Chondrocyte (in vitro differentiated cells): ENCODE measurements at regions not wholly inside any gene's neighbourhood (a gene's known extent, or its start where the extent isn't known, plus 50 kb on each side); places are given as distances from the start of the nearest gene placed in this dataset.

Experiments used
- DNase-seq: peaks from one replicate; pipeline ENCODE4 v3.0.0; 2021; ENCODE audit warnings: mixed read lengths, low spot score
- H3K27ac Mint-ChIP-seq: one replicate; pipeline ENCODE4 v1.8.0; 2021; ENCODE audit warnings: mild to moderate bottlenecking, moderate library complexity, mixed read lengths; ENCODE audit not compliant: unreplicated experiment
- H3K27me3 Mint-ChIP-seq: 2 replicates; pipeline ENCODE4 v1.8.0; 2021; ENCODE audit warnings: low read depth, mixed read lengths
- H3K36me3 Mint-ChIP-seq: 2 replicates; pipeline ENCODE4 v1.8.0; 2021; ENCODE audit warnings: low read depth, mixed read lengths
- H3K4me1 Mint-ChIP-seq: 2 replicates; pipeline ENCODE4 v1.8.0; 2021; ENCODE audit warnings: low read depth, mild to moderate bottlenecking, mixed read lengths
- H3K4me3 Mint-ChIP-seq: one replicate; pipeline ENCODE4 v1.8.0; 2021; ENCODE audit warnings: mild to moderate bottlenecking, moderate library complexity, mixed read lengths; ENCODE audit not compliant: unreplicated experiment
- H3K9me3 Mint-ChIP-seq: 2 replicates; pipeline ENCODE4 v1.8.0; 2021; ENCODE audit warnings: low read depth, mixed read lengths
- CTCF ChIP-seq: fragments of 200-600 bp; sonication (generic); IDR thresholded peaks from 2 replicates; pipeline ENCODE4 v1.5.0; 2021; ENCODE audit warnings: antibody characterized with exemption, mild to moderate bottlenecking, moderate library complexity

- DNase-seq = no peak
- Mint-ChIP-seq H3K4me1 (no peaks in the 10 kb centered on the region), H3K36me3 (no peaks in the 10 kb centered on the region), H3K4me3 (no peak overlapping the region), H3K9me3 (no peaks in the 10 kb centered on the region), H3K27me3 (no peaks in the 10 kb centered on the region), H3K27ac (no peak overlapping the region)
- no peak for TF ChIP-seq CTCF
These were observed 145.8 kb downstream of the GRIN2B start for GRCh38 chr12:13835652-13836051.

GRCh38 chr12:13834241-13834640 is 147.2 kb downstream of the GRIN2B start:
- TF ChIP-seq CTCF = no peak
- H3K9me3 Mint-ChIP-seq = no peaks in the 10 kb centered on the region
- no peaks in the 10 kb centered on the region for H3K4me1 Mint-ChIP-seq
- H3K27ac Mint-ChIP-seq = no peak overlapping the region
- H3K36me3 Mint-ChIP-seq = no peaks in the 10 kb centered on the region
- no peaks in the 10 kb centered on the region for H3K27me3 Mint-ChIP-seq
- H3K4me3 Mint-ChIP-seq = no peak overlapping the region
- no peak for DNase-seq

GRCh38 chr12:13817131-13817530 is 164.3 kb downstream of the GRIN2B start:
- no peaks in the 10 kb centered on the region for H3K4me1 Mint-ChIP-seq
- peaks cover 5% of the 10 kb centered on the region for H3K27me3 Mint-ChIP-seq
- no peak overlapping the region for H3K27ac Mint-ChIP-seq
- no peaks in the 10 kb centered on the region for H3K9me3 Mint-ChIP-seq
- no peak for DNase-seq
- H3K4me3 Mint-ChIP-seq = no peak overlapping the region
- no peaks in the 10 kb centered on the region for H3K36me3 Mint-ChIP-seq
- TF ChIP-seq CTCF = no peak

- peaks cover 5% of the 10 kb centered on the region for H3K27me3 Mint-ChIP-seq
- no peak for TF ChIP-seq CTCF
- no peak overlapping the region for H3K27ac Mint-ChIP-seq
- H3K36me3 Mint-ChIP-seq = no peaks in the 10 kb centered on the region
- no peak for DNase-seq
- H3K4me1 Mint-ChIP-seq = no peaks in the 10 kb centered on the region
- H3K4me3 Mint-ChIP-seq = no peak overlapping the region
- H3K9me3 Mint-ChIP-seq = no peaks in the 10 kb centered on the region
These were observed 165.0 kb downstream of the GRIN2B start for GRCh38 chr12:13816394-13816793.

GRCh38 chr12:13812168-13812567 is 169.2 kb downstream of the GRIN2B start:
- Mint-ChIP-seq H3K27me3 (no peaks in the 10 kb centered on the region), H3K4me1 (no peaks in the 10 kb centered on the region), H3K9me3 (no peaks in the 10 kb centered on the region), H3K4me3 (no peak overlapping the region), H3K36me3 (no peaks in the 10 kb centered on the region), H3K27ac (no peak overlapping the region)
- no peak for TF ChIP-seq CTCF
- no peak for DNase-seq
